ENCODE measurements at regions not wholly inside any gene's neighbourhood (a gene's known extent, or its start where the extent isn't known, plus 50 kb on each side); places are given as distances from the start of the nearest gene placed in this dataset.

GRCh38 chr10:32183652-32184051 is 127.4 kb upstream of the KIF5B start (continued):
- TF ChIP-seq ZNF704 (tag by site-specific recombination; IDR thresholded peaks at IDR 0.05): peak; percentile 15; the same call in 1 of the 2 replicates
- peak; percentile 26; the same call in 1 of the 2 replicates for TF ChIP-seq ZNF654 (tag by site-specific recombination; IDR thresholded peaks at IDR 0.05; ENCODE audit: low read depth)
- TF ChIP-seq ZNF266 (tag by site-specific recombination; IDR thresholded peaks at IDR 0.05; ENCODE audit: low read depth): peak; percentile 71
- 0 out of 2 replicates have a peak, but pooled peaks have one; percentile 39 for TF ChIP-seq ZNF354C (tag by site-specific recombination; IDR thresholded peaks at IDR 0.05; ENCODE audit: borderline replicate concordance, low read depth)
- TF ChIP-seq, protein P1, sequence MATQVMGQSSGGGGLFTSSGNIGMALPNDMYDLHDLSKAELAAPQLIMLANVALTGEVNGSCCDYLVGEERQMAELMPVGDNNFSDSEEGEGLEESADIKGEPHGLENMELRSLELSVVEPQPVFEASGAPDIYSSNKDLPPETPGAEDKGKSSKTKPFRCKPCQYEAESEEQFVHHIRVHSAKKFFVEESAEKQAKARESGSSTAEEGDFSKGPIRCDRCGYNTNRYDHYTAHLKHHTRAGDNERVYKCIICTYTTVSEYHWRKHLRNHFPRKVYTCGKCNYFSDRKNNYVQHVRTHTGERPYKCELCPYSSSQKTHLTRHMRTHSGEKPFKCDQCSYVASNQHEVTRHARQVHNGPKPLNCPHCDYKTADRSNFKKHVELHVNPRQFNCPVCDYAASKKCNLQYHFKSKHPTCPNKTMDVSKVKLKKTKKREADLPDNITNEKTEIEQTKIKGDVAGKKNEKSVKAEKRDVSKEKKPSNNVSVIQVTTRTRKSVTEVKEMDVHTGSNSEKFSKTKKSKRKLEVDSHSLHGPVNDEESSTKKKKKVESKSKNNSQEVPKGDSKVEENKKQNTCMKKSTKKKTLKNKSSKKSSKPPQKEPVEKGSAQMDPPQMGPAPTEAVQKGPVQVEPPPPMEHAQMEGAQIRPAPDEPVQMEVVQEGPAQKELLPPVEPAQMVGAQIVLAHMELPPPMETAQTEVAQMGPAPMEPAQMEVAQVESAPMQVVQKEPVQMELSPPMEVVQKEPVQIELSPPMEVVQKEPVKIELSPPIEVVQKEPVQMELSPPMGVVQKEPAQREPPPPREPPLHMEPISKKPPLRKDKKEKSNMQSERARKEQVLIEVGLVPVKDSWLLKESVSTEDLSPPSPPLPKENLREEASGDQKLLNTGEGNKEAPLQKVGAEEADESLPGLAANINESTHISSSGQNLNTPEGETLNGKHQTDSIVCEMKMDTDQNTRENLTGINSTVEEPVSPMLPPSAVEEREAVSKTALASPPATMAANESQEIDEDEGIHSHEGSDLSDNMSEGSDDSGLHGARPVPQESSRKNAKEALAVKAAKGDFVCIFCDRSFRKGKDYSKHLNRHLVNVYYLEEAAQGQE (tag by site-specific recombination; IDR thresholded peaks at IDR 0.05): peak; percentile 65
- peak; percentile 65 for TF ChIP-seq ZNF555 (tag by site-specific recombination; conservative IDR thresholded peaks at IDR 0.05)
- peak; percentile 61 for TF ChIP-seq ZNF623 (tag by site-specific recombination; IDR thresholded peaks at IDR 0.05)
- TF ChIP-seq ZNF558 (tag by site-specific recombination; IDR thresholded peaks at IDR 0.05): 0 out of 2 replicates have a peak, but pooled peaks have one; percentile 35
- peak; percentile 85 for TF ChIP-seq ZNF394 (tag by site-specific recombination; IDR thresholded peaks at IDR 0.05; ENCODE audit: borderline replicate concordance)
- TF ChIP-seq GLI2 (tag by site-specific recombination; IDR thresholded peaks at IDR 0.05; ENCODE audit: borderline replicate concordance, low read depth): peak; percentile 37; the same call in 1 of the 2 replicates
- TF ChIP-seq ZNF529 (tag by site-specific recombination; IDR thresholded peaks at IDR 0.05; ENCODE audit: insufficient replicate concordance): peak; percentile 42
- peak; percentile 76 for TF ChIP-seq ZNF140 (tag by site-specific recombination; IDR thresholded peaks at IDR 0.05)
- 0 out of 2 replicates have a peak, but pooled peaks have one; percentile 35 for TF ChIP-seq ZNF202 (tag by site-specific recombination; IDR thresholded peaks at IDR 0.05; ENCODE audit: borderline replicate concordance)

- CTCF ChIA-PET: interaction anchor here (0.6 to 0.7 kb wide), 2 partner anchors 16 to 1833 kb away, joined by 3 read pairs; no protein-coding TSS in a partner anchor
- TF ChIP-seq ZNF837 (tag by site-specific recombination; IDR thresholded peaks at IDR 0.05) (no peak), ZNF701 (tag by site-specific recombination; IDR thresholded peaks at IDR 0.05) (no peak), MZF1 (tag by site-specific recombination; IDR thresholded peaks at IDR 0.05; ENCODE audit: borderline replicate concordance) (no peak), ZNF223 (tag by site-specific recombination; IDR thresholded peaks at IDR 0.05) (no peak), ZNF629 (tag by site-specific recombination; IDR thresholded peaks at IDR 0.05) (no peak), ZNF658 (tag by site-specific recombination; IDR thresholded peaks at IDR 0.05) (no peak), ZNF626 (tag by site-specific recombination; IDR thresholded peaks at IDR 0.05) (no peak), ZNF274 (IDR thresholded peaks at IDR 0.05; ENCODE audit: low read length) (no peak), ZNF274 (tag by site-specific recombination; IDR thresholded peaks at IDR 0.05; ENCODE audit: borderline replicate concordance) (no peak)
- H3K36me3 ChIP-seq (ENCODE audit: control insufficient read depth in 2 of 2, insufficient read depth in 1 of 2, low read length in 2 of 2): no peaks in the 10 kb centered on the region
- no peak overlapping the region for H3K4me3 ChIP-seq (ENCODE audit: low read depth, low read length)
- POLR2A ChIA-PET: no interaction called here
- H3K27ac ChIP-seq (ENCODE audit: extremely low read depth, low read depth, low read length): no peak overlapping the region
- no peaks in the 10 kb centered on the region for H3K9me3 ChIP-seq (ENCODE audit: control insufficient read depth, insufficient read depth, low read depth, low read length)
- H3K4me1 ChIP-seq (ENCODE audit: control insufficient read depth, insufficient read depth, low read length): no peaks in the 10 kb centered on the region
These were observed 126.3 kb upstream of the KIF5B start for GRCh38 chr10:32182476-32182875.
